HG03159 (cell line): ENCODE measurements at regions not wholly inside any gene's neighbourhood (a gene's known extent, or its start where the extent isn't known, plus 50 kb on each side); places are given as distances from the start of the nearest gene placed in this dataset.

Experiments used
- ATAC-seq: cut with Tn5 transposase; IDR thresholded peaks from one replicate; pipeline ENCODE4 v1.9.1; 2021; ENCODE audit warnings: mild to moderate bottlenecking, moderate library complexity; ENCODE audit not compliant: unreplicated experiment

GRCh38 chr2:191601060-191601459 lies 76.9 kb upstream of the NABP1 start:
- no peak for ATAC-seq

DNA sequence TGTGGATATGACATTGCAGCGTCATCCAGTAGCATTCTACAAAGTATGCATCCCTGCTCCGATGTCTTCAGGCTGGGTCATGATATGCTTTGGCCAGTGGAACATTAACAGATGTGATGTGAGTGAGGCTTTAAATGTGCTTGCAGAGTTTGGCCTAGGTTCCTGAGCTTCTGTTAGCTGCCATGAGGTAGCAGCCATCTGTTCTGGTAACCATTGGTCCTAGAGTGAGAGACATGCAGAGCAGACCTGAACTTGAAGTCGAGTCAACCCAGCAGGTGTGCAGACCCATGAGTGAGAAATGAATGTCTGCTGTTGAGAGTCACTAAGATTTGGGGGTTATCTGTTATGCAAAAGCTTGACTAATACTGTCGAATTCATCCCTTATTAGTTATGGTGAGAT lies 73.8 kb upstream of the NABP1 start:
- no peak for ATAC-seq

GRCh38 chr2:191607096-191607495 lies 70.8 kb upstream of the NABP1 start:
- ATAC-seq, result no peak

GRCh38 chr2:191610756-191611155 lies 67.2 kb upstream of the NABP1 start:
- no peak for ATAC-seq

GRCh38 chr2:191611614-191612013 lies 66.3 kb upstream of the NABP1 start:
- ATAC-seq, result peak; percentile 100

- ATAC-seq, result no peak
Measured at GRCh38 chr2:191612496-191612895, 65.4 kb upstream of the NABP1 start.

GRCh38 chr2:191614759-191615158 lies 63.2 kb upstream of the NABP1 start:
- no peak for ATAC-seq

DNA sequence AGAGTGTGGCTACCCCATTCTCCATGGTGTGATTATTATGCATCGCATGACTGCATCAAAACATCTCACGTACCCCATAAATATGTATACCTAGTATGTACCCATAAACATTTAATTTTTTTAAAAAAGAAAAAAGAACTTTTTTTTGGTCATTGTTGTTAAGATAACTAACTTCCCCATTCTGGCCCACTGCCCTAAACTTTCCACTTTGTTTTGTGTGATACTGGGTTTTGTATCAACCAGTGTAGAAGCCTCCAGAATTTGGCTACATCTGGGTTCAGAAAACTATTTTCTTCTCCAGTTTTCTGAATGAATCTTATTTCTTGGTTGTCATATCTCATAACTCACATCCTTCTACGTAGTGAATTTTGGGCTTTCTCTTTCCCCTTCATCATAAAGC lies 62.3 kb upstream of the NABP1 start:
- no peak for ATAC-seq

DNA sequence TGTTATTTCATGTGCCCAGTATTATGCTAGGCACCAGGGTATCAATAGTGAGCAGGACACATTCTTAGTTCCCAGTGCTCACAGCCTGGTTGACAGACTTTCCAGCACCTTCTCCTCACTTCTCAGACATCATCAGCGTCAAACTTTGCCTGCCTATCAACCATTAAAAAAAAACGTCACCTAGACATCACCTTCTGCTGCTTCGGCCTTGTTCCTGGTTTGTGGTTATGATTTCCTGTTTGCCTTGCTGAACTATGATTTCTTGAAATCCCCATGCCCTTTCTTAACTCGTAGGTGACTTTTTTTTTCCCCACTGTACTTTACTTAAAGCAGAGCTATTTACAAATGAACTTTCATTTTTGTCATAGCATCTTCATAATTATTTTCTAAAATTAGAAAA lies 60.4 kb upstream of the NABP1 start:
- peak; percentile 80 for ATAC-seq

GRCh38 chr2:191618046-191618780 lies 59.7 kb upstream of the NABP1 start:
- peak; percentile 12 for ATAC-seq

DNA sequence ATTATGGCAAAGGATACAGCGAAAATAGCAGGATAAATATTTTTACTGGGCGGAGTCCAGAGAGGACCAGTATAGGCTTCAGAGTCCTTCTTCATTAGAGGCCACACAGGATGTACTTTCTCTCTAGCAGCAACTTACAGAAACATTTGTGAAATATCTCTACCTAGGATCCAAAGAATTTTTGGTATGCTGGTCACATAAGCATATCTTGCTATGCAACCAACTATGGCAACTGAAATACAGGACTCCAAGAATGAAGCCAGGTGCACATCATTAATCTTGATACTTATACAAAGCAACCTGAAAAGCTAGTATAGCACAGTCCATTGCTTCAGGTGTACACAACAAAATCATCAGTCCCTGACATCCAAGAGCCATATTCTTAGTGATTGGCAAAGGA lies 59.1 kb upstream of the NABP1 start:
- ATAC-seq, result no peak

DNA sequence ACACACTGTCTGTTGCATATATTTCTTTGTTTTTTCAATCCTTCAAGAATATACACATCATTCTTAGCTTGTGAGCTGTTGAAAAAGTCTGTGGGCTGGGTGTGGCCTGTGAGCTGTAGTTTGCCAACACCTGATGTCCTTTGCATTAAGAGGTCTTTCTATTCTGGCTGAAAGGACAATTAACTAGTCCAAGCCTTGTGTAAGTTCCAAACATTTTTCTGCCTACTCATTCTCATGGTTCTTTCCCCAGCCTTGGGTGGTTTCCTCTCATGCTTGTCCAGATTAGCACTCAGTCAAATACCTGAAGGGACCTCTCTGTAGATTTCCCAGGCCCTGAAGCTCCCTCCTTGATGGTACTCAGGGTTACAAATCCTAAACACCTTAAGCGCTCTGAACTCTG lies 57.8 kb upstream of the NABP1 start:
- no peak for ATAC-seq

GRCh38 chr2:191622374-191623320 lies 55.3 kb upstream of the NABP1 start:
- no peak for ATAC-seq

DNA sequence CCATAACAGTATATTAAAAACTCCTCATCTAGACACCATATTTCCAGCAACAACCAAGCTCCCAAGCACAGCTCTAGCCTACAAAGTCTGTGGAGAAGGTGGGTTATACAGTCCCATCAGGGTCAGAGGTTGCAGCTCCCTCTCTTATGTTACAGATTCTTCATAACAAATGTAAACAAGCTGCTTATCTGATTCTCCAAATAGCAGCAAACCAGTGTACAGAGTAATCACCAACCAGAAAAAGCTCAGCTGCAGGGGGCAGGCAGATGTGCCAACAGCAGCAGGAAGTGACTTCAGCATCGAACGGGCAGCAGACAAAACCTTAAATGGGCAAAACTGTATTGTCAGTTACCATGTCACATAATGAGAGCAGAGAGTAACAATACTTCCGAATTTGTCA lies 52.9 kb upstream of the NABP1 start:
- ATAC-seq, result peak; percentile 51

- ATAC-seq, result no peak
Measured at GRCh38 chr2:191625446-191625845, 52.5 kb upstream of the NABP1 start.

- no peak for ATAC-seq
Measured at GRCh38 chr2:191626497-191627151, 51.3 kb upstream of the NABP1 start.

DNA sequence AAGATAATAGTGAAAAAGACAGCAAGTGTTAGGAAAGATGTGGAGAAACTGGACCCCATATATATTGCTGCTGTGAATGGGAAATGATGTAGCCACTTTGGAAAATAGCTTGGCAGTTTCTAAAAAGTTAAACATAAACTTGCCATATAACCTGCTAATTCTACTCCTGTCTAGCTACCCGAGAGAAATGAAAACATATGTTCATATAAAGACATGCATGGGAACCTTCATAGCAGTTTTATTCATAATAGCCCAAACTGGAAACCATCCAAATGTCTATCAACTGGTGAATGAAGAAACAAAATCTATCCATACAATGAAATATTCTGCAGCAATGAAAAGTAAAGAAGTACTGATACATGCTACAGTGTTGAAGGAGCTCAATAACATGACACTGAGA lies 50.4 kb upstream of the NABP1 start:
- no peak for ATAC-seq
